A673 (cell line): ENCODE measurements at regions not wholly inside any gene's neighbourhood (a gene's known extent, or its start where the extent isn't known, plus 50 kb on each side); places are given as distances from the start of the nearest gene placed in this dataset.

Experiments used
- EZH2 ChIP-seq: fragments of 200-600 bp; sonication (generic); IDR thresholded peaks from 2 replicates; pipeline ENCODE4 v1.6.1; 2017; ENCODE audit warnings: borderline replicate concordance, low read depth, mild to moderate bottlenecking, mixed read lengths, antibody characterized with exemption, low read length; ENCODE audit not compliant: poor library complexity, severe bottlenecking
- TF ChIP-seq, protein P1 (sequence below): fragments of 300-800, 200-600 bp; sonication (generic); conservative IDR thresholded peaks from 2 replicates; pipeline ENCODE4 v1.5.1; 2017; ENCODE audit warnings: low read depth, mild to moderate bottlenecking, antibody characterized with exemption, low read length, moderate library complexity, mixed read lengths

DNA sequence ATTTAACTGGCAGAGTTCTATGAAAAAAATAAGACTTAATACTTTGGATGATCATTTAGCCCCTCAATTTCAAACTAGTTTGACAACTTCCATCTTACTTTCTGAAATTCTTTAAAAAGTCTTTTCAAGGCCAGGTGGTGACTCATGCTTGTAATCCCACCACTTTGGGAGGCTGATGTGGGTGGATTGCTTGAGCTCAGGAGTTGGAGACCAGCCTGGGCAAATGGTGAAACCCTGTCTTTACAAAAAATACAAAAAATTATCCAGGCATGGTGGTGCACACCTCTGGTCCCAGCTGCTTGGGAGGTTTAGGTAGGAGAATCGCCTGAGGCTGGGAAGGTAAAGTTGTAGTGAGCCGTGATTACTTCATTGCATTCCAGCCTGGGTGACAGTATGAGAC is 154.4 kb downstream of the TANC2 start:
- TF ChIP-seq, protein P1, sequence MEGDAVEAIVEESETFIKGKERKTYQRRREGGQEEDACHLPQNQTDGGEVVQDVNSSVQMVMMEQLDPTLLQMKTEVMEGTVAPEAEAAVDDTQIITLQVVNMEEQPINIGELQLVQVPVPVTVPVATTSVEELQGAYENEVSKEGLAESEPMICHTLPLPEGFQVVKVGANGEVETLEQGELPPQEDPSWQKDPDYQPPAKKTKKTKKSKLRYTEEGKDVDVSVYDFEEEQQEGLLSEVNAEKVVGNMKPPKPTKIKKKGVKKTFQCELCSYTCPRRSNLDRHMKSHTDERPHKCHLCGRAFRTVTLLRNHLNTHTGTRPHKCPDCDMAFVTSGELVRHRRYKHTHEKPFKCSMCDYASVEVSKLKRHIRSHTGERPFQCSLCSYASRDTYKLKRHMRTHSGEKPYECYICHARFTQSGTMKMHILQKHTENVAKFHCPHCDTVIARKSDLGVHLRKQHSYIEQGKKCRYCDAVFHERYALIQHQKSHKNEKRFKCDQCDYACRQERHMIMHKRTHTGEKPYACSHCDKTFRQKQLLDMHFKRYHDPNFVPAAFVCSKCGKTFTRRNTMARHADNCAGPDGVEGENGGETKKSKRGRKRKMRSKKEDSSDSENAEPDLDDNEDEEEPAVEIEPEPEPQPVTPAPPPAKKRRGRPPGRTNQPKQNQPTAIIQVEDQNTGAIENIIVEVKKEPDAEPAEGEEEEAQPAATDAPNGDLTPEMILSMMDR: no peak
- no peak for TF ChIP-seq EZH2
